Pancreas (tissue), 10 donors: ENCODE measurements at regions not wholly inside any gene's neighbourhood (a gene's known extent, or its start where the extent isn't known, plus 50 kb on each side); places are given as distances from the start of the nearest gene placed in this dataset.
A peak's percentile ranks its signal among the peaks of the same experiment; 100 is the strongest.

Experiments
- ATAC-seq, 4 donors: fragments of 200-7000 bp; cut with Tn5 transposase; one replicate each; pipeline versions ENCODE4 v1.8.0 to v1.9.1; 2020; ENCODE audit warnings: mild to moderate bottlenecking in 4 of 4, moderate library complexity in 4 of 4
- DNase-seq, 6 donors: peaks; one replicate each; pipeline ENCODE4 v3.0.0-alpha.2; 2020
- FAIRE-seq: peaks from 2 replicates; lab custom pipeline; 2012; peaks lifted over from hg19 to GRCh38; lab: Jason Lieb, UNC
- H3K27ac ChIP-seq, 4 donors: fragments of 200-600 bp; sonication (generic); 1 replicate in 3 of 4; 2 replicates in 1 of 4; pipeline versions ENCODE4 v1.5.0 to v1.8.0; 2020
- H3K27me3 ChIP-seq, 4 donors: fragments of 200-600 bp; one replicate each; pipeline ENCODE4 v1.8.0; 2021
- H3K36me3 ChIP-seq, 3 donors: fragments of 200-600 bp; sonication (generic) in 1 of 3; one replicate each; pipeline versions ENCODE4 v1.5.0 to v1.8.0; 2020 to 2021
- H3K4me1 ChIP-seq, 3 donors: fragments of 200-600 bp; one replicate each; pipeline ENCODE4 v1.8.0; 2021
- H3K4me3 ChIP-seq, 4 donors: fragments of 200-600 bp; sonication (generic) in 2 of 4; one replicate each; pipeline versions ENCODE4 v1.5.0 to v1.8.0; 2020 to 2021
- H3K9me3 ChIP-seq, 4 donors: fragments of 200-600 bp; one replicate each; pipeline ENCODE4 v1.8.0; 2021
- WGBS, 2 donors: extraction: QIAGEN DNeasy Blood & Tissue Kit; methylation state at CpG; one replicate each; pipeline ENCODE4 v1.1.7; 2013; 5-methylcytosine and 5-hydroxymethylcytosine counted together
- intact Hi-C, 3 donors: fragments of 100-400 bp; cut with DNase I; formaldehyde crosslinking; loops; one replicate each; pipeline versions ENCODE4 v1.11.1 to v1.14.2; 2022
- TF ChIP-seq, protein P1 (sequence below), 4 donors: fragments of 200-600 bp; sonication (generic) in 3 of 4; IDR thresholded peaks; one replicate each; pipeline versions ENCODE4 v1.5.0 to v1.8.0; 2021; ENCODE audit warnings: antibody characterized with exemption in 4 of 4
- donor health status: healthy with polysubstance abuse.
- donor health status: DM: no; HTN: no; CAD: no; lungs with moderate emphysema.
- donor health status: DM: no; HTN: no; CAD: no.
- donor health status: control.
- donor health status: control.
- donor health status: Bipolar disorder and iron deficiency.
- donor health status: DM: yes; HTN: yes; CAD: no.
- donor health status: DM: no; HTN: no; CAD: no.
- donor health status: DM: no; HTN: no; CAD: no.
- donor health status: DM: yes; HTN: yes; CAD: no.

DNA sequence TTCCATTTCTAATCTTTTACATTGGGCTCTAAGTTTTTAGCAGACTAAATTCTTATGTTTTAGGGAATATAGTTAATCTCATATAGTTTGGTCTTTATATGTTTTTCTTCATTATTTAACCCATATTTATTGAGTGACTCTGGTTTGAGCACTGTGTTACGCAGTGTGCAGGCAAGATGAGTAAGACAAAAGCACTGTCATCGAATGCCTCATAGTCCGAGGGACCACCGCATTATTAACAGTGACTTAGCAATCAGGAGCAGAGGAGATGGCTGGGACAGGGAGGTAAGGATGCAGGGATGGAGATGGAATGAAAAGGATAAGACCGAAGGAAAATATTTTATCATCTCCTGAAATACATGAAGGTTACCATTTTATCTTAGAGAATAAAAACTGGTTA is 65.2 kb upstream of the CTSC start:
- no peaks in the 10 kb centered on the region for H3K36me3 ChIP-seq
- ATAC-seq (no peak), DNase-seq (no peak), FAIRE-seq (no peak)
- intact Hi-C loops = no loop called here
- no peak overlapping the region for H3K4me3 ChIP-seq
- H3K27ac ChIP-seq = no peak overlapping the region
- H3K27me3 ChIP-seq = no peaks in the 10 kb centered on the region
- no peaks in the 10 kb centered on the region for H3K4me1 ChIP-seq
- no peaks in the 10 kb centered on the region for H3K9me3 ChIP-seq
- 89 to 93% methylated on average over 5 of the region's 5 CpGs for WGBS, 2 donors
- TF ChIP-seq, protein P1, sequence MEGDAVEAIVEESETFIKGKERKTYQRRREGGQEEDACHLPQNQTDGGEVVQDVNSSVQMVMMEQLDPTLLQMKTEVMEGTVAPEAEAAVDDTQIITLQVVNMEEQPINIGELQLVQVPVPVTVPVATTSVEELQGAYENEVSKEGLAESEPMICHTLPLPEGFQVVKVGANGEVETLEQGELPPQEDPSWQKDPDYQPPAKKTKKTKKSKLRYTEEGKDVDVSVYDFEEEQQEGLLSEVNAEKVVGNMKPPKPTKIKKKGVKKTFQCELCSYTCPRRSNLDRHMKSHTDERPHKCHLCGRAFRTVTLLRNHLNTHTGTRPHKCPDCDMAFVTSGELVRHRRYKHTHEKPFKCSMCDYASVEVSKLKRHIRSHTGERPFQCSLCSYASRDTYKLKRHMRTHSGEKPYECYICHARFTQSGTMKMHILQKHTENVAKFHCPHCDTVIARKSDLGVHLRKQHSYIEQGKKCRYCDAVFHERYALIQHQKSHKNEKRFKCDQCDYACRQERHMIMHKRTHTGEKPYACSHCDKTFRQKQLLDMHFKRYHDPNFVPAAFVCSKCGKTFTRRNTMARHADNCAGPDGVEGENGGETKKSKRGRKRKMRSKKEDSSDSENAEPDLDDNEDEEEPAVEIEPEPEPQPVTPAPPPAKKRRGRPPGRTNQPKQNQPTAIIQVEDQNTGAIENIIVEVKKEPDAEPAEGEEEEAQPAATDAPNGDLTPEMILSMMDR (IDR thresholded peaks at IDR 0.05) = no peak

DNA sequence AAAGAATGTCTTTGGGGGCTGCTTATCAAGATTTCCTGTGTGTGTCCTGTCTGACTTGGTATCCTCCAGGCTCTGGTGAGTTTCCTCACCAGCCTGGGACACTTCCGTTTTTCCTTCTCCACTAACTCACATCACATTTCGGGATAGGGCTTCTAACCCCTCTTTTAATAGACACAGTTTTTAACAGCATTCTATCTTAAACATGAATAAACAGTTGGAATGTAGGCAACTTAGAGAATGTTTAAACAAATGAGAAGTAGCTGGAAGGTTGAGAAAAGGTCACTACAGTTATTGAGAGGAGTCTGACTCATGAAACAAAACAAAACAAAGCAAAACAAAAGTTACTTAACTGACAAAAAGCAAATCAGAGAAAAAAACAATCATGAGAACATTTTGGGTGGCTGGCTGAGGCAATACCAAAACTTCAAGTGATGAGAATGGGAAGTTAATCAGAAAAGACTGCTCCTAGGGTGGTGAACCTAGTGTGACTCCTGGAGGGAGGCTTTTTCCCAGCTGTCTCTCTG is 64.7 kb upstream of the CTSC start:
- FAIRE-seq = no peak
- 76 to 80% methylated on average over 2 of the region's 2 CpGs for WGBS, 2 donors
- DNase-seq = no peak
- intact Hi-C loops = no loop called here
- TF ChIP-seq, protein P1 (IDR thresholded peaks at IDR 0.05) = no peak
- Histone ChIP-seq H3K4me1 (no peaks in the 10 kb centered on the region), H3K27ac (no peak overlapping the region), H3K9me3 (no peaks in the 10 kb centered on the region), H3K4me3 (no peak overlapping the region), H3K27me3 (no peaks in the 10 kb centered on the region), H3K36me3 (no peaks in the 10 kb centered on the region)
- ATAC-seq = peak in 2 of 4 donors; percentile 18 to 26

DNA sequence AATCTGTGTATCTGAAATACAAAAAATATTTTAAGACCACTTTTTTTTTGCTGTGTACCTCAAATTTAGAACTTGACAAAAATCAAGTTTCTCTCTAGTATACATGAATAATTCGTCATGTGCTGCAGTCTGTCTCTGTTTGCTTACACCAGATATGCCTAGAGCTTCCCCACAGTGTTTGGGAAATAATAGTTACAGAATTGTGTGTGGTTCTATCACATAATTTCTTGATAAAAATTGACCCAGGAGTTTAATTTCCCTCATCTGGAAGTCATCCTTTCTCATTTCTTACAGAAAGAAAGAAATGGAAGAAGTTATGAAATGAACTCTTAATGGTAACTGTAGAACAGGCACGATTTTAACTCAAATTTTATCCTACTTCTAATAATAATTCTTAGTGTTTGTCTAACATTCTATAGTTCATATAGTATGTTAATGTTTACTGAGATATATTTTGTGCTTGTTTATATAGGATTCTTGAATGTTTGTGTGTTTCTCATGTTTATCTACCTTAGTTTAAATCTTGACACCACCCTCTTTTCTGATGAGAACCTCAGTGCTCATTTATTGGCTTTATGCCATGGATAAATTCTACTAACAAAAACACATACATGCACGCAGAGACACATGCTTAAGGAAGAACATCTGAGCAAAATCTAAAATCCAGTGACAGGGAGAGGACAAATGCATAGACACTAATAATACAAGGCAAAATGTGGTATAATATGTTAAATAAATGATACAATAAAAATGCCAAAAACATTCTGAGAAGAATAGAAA is 61.4 kb upstream of the CTSC start:
- TF ChIP-seq, protein P1 (IDR thresholded peaks at IDR 0.05) = no peak
- Histone ChIP-seq H3K4me3 (no peak overlapping the region), H3K27me3 (no peaks in the 10 kb centered on the region), H3K9me3 (no peaks in the 10 kb centered on the region), H3K36me3 (no peaks in the 10 kb centered on the region), H3K4me1 (no peaks in the 10 kb centered on the region), H3K27ac (no peak overlapping the region)
- intact Hi-C loops = no loop called here
- 74 to 81% methylated on average over 3 of the region's 3 CpGs for WGBS, 2 donors
- no peak for FAIRE-seq
- DNase-seq = no peak
- no peak for ATAC-seq

DNA sequence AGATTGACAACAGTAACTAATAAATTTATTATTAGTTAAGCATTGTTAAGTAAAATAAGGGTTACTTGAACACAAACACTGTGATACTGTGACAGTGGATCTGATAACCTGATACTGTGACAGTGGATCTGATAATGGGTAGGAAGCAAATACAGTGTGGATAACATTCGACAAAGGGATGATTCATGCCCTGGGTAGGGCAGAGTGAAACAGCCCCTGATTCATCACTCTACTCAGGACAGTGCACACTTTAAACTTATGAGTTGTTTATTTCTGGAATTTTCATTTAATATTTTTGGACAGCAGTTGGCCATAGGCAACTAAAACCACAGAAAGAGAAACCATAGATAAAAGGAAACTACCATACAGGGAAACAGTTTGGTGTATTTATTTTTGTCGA is 60.8 kb upstream of the CTSC start:
- DNase-seq (no peak), ATAC-seq (peak in 2 of 4 donors; percentile 66 to 67), FAIRE-seq (no peak)
- TF ChIP-seq, protein P1 (IDR thresholded peaks at IDR 0.05) = no peak
- H3K4me3 ChIP-seq = no peak overlapping the region
- H3K36me3 ChIP-seq = no peaks in the 10 kb centered on the region
- H3K27ac ChIP-seq = no peak overlapping the region
- no peaks in the 10 kb centered on the region for H3K4me1 ChIP-seq
- WGBS, 2 donors = 11 to 14% methylated on average over 2 of the region's 2 CpGs
- H3K27me3 ChIP-seq = no peaks in the 10 kb centered on the region
- intact Hi-C loops = no loop called here
- H3K9me3 ChIP-seq = no peaks in the 10 kb centered on the region

DNA sequence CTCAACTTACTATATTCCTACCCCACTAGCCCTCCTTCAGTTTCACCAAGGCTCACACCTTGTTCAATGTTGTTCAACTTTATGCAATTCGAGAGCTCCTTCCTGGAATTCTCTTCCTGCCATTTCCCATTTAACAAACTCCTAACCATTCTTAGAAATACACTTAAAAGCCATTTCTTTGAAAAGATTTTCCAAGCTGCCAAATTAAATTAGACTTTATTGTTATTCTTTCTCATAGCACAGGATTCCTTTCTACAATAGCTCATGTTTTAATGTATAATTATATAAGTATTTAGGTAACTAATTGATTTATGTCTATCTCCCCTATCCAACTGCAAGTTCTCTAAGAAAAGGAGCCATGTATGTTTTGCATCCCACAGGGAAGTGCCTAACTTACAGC is 52.7 kb upstream of the CTSC start:
- FAIRE-seq (no peak), DNase-seq (no peak), ATAC-seq (no peak)
- H3K36me3 ChIP-seq = no peaks in the 10 kb centered on the region
- no peak overlapping the region for H3K4me3 ChIP-seq
- intact Hi-C loops = no loop called here
- no peaks in the 10 kb centered on the region for H3K27me3 ChIP-seq
- H3K4me1 ChIP-seq = no peaks in the 10 kb centered on the region
- TF ChIP-seq, protein P1 (IDR thresholded peaks at IDR 0.05) = no peak
- no peaks in the 10 kb centered on the region for H3K9me3 ChIP-seq
- H3K27ac ChIP-seq = no peak overlapping the region
- WGBS, 2 donors = 85 to 94% methylated on average over 1 of the region's 1 CpG
